ENCODE measurements at regions not wholly inside any gene's neighbourhood (a gene's known extent, or its start where the extent isn't known, plus 50 kb on each side); places are given as distances from the start of the nearest gene placed in this dataset.
"Not testable (repeated sequence)": the region's sequence is repeated elsewhere in the genome, so short reads cannot be mapped to it uniquely, and the experiment has no call there.

DNA sequence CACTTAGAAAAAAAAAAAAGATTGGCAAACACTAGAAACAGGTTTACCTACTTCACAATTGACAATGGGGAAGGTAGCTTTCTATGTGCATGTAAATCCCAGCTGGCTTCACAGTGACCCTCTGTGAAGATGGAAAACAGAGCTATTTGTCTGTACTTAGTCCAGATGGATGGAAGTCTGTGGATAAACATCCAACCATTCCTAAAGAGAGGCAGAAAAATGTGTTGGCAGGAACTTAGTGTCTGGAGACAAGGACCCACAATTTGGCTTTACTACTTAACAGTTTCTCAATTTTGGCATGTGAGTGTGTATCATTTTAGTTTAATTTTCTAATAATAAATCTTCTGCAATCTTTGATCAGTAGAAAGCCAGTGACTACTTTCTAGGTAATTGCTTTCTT, 154.4 kb downstream of the RAD51AP2 start:
- DNase-seq (ENCODE audit: low spot score) = no peak

DNA sequence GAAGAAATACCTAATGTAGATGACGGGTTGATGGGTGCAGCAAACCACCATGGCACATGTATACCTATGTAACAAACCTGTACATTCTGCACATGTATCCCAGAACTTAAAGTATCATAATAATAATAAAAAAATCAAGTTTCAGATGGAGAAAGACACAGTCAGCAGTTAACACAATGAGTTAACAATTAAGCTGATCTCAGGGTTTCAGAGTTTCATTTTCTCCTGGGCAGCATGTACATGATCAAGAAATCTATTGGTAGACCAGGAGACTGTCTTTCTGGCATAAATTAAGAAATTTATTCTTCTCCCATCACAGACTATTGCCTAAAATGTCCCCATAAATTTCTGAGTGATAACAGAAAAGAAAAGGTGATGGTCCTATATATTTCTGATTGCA, 155.3 kb downstream of the RAD51AP2 start:
- DNase-seq (ENCODE audit: low spot score) = no peak

DNA sequence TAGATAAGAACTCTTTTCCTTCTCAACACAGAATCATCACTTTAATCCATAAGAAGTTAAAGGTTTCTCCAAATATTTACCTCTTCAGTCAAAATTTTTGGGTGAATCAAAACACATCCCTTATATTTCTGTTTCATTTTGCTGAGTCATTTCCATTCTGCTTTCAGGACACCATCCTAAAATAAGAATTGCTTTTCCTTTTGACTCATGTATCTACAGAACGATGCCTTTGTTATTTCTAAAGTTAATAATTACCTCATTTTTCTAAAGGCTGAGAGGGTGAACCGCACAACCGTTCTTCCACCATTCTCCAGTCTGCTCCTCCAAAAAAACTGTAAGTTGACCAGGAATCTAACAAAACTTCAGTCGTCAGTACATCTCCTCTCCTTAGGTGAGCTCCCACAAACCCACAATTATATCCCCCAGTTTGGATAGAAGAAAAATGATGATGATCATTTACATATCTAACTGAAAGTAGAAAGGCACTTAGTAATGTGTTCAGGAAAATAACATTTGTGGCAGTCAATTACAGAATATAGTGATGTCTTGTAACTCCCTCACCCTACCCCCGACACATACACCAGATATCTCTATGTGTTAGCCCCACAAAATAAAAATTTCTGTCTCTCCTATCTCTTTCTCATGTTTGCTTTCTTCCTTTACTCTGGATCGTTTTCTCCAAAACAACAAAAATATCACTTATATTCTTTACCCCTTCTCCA, 162.5 kb downstream of the RAD51AP2 start:
- DNase-seq (ENCODE audit: low spot score) = no peak

DNA sequence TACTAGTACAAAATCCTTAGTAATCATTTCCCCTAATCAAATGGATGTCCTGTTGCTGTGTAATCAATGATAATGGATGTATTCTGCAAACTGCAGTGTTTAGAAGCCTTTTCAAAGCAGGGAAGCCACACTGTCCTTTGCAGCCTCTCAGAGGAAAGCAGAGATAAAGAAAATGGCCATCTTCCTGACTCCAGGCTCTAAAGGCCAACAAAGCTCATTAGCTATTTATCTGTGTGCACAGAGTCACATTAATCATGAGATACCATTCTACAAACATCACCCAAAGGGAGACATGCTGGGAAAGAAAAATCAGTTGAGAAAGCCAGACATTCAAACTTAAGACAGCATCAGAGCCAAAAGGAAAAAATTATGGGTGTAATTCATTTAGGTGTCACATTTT, 165.0 kb downstream of the RAD51AP2 start:
- DNase-seq (ENCODE audit: low spot score) = no peak

- DNase-seq (ENCODE audit: low spot score) = not testable (repeated sequence)
Measured at GRCh38 chr2:17342692-17343091, 175.5 kb downstream of the RAD51AP2 start.

DNA sequence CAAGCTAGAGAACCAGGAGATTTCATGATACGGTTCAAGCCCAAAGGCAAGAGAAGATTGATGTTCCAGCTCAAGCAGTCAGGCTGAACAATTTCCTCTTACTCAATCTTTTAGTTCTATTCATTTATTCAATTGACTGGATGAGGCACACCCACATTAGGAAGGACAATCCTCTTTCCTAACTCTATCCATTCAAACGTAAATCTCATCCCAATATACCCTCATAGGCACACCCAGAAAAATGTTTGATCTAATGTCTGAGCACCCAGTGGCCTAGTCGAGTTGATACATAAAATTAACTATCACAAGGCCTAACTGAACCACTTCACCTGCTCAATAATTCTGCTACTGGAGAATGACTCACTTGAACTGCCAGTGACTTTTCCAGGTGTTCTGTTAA, 180.7 kb downstream of the RAD51AP2 start:
- DNase-seq (ENCODE audit: low spot score) = no peak

- no peak for DNase-seq (ENCODE audit: low spot score)
Measured at GRCh38 chr2:17336458-17336857, 181.8 kb downstream of the RAD51AP2 start.

DNA sequence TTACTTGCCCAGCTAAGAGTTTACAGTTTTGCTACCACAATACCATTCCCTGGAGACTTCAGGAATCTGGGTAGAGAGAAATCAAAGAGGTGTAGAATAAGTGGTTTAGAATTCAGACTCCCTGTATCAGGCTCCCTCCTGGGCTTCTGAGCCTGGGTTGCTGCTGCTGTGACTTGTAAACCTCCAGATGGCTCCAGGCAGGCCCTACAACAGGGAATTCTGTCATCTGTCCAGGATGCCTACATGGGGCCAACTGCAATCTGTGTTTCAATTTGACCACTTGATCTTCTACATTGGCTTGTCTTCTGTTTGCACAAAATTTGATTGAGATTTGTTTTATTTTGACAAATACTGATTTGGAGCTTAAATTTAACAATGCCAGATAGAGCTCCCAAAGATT, 183.9 kb downstream of the RAD51AP2 start:
- DNase-seq (ENCODE audit: low spot score) = no peak

- DNase-seq (ENCODE audit: low spot score) = no peak
Measured at GRCh38 chr2:17331636-17332035, 186.6 kb downstream of the RAD51AP2 start.

GRCh38 chr2:17328161-17328560, 190.1 kb downstream of the RAD51AP2 start:
- DNase-seq (ENCODE audit: low spot score) = no peak

- DNase-seq (ENCODE audit: low spot score) = no peak
Measured at GRCh38 chr2:17327649-17328048, 190.6 kb downstream of the RAD51AP2 start.

- DNase-seq (ENCODE audit: low spot score) = no peak
Measured at GRCh38 chr2:17326717-17327116, 191.5 kb downstream of the RAD51AP2 start.

DNA sequence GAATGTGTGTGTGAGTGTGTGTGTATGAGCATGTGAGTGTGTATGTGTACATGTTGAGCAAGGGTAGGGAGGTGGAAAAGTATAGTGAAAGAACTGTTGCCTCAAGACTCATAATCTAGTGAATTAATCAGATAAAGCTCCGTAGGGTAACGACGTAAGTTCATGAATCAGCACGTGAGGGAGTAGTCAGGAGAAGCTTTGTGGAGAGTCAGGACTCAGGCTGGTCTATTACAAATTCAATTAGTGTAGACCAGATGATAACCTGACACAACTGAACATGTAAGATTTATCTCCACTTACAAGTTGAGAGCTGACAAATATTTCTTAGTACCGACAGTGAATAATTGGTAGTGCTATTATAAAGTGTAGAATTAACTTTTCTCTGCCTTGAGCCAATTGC, 194.5 kb downstream of the RAD51AP2 start:
- no peak for DNase-seq (ENCODE audit: low spot score)

- DNase-seq (ENCODE audit: low spot score) = no peak
Measured at GRCh38 chr2:17322461-17322860, 195.8 kb downstream of the RAD51AP2 start.

GRCh38 chr2:17319090-17319489, 199.2 kb downstream of the RAD51AP2 start:
- no peak for DNase-seq (ENCODE audit: low spot score)

DNA sequence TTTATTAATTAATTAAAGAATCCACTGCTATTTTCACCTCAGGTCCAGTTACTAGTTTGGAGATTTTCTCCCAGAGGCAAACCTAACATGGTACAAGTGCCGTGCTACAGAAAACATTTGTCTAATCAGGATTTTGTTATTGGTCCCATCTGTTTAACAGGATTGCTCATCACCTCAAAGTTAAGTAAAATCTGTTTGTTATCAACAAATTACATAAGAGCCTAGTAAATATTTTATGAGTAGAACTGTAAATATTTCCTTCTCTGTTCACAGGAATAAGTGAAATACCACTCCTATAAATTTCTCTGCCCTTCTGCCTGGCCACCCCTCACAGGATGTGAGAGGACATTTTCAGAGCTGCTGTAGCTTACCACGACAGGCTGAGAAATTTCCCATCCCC, 200.2 kb downstream of the RAD51AP2 start:
- DNase-seq (ENCODE audit: low spot score) = no peak

DNA sequence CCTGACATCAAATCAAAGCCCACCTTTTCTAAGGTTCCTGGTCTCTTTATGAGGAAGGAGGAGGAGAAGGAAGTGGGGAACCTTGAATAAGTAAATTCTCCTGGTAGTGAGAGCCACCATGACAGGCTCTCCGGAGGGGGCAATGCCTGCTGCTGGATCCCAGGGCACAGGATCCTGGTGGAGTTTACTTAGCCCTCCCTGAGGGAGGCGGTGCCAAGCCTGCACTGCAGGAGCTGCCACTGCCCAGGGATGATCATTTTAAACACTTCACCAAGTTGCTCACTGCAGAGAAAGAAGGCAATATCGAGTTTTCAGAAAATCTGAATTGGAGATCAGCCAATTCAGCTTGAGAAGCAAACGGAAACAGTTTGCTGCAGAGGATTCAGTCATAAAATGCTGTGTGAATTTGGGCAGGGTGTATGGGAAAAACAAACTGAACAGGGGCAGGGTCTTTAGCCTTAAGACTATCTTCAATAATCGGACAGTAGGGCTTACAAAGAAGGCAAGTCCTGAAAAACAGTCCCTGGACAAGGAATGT, 200.7 kb downstream of the RAD51AP2 start:
- no peak for DNase-seq (ENCODE audit: low spot score)

DNA sequence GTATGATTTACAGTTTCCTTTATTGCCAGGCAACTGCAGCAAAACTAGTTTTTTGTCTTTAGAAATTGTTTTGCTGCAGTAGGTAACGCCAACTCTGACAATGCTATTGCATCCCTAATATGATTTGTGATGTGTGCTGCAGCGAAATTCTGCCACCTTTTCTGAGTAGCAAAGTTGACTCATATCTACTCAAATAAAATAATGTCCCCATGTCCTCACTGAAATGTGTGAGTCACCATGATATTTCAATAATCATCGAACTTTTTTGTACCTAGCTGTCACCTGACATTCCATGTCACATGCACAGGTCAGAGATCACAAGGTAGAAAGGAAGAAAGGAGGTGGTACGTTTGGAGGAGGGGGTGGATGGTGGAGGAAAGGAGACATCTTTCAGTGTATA, 205.0 kb downstream of the RAD51AP2 start:
- DNase-seq (ENCODE audit: low spot score) = no peak

DNA sequence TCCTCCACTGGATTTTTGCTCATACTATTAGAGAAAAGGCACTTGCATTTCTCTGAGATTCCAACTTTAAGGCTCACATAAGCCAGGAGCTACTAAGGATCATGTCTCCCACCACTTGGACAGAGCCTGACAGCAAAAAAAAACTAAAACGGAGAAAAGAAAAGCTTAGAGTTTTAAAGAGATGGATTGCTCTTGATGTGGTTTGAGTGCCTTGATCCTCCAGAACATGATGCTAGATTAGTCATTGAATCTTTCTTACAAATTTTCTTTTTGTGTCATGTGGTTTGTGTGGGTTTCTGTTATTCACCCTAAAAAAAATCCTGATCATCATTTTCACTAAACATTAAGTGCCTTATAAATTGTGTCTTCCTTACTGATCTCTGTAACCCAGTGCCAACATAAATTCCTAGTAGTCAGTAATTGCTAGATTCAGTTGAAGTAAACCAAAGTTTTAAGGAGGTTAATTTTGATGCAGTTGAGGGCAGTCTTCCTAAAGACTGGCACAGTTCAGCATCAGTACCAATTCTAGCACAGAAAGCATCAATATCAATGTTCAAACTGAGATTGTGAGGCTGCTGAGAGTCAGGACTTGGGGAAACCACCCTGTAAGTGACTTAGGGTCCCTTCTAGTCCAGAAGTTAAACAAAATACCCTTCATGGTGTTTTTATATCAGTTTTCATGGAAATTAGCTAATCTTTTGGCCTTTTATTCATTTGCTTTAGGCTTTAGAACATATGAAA, 206.3 kb downstream of the RAD51AP2 start:
- DNase-seq (ENCODE audit: low spot score) = no peak

DNA sequence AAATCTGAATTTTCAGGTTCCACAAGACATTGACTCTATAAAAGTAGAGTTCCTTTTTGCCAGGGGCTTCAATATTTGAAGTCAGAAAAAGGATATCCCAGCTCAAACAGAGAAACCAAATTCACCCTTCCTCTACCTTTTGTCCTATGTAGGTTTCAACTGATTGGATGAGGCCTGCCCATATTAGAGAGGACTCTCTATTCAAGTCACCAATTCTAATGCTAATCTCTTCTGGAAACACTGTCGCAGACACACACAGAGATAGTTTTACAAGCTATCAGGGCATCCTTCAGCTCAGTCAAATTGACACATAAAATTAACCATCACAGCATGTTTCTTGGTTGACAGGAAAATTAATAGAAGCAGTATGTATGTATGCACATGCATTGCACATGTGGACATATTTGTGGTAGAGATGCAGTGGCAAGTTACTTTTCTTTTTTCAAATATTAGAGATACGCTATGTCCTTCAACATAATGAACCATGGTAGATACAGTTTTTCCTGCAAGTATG, 207.1 kb downstream of the RAD51AP2 start:
- no peak for DNase-seq (ENCODE audit: low spot score)

- peak; percentile 41 for DNase-seq (ENCODE audit: low spot score)
Measured at GRCh38 chr2:17309741-17310339, 208.4 kb downstream of the RAD51AP2 start.

GRCh38 chr2:17309181-17309580, 209.1 kb downstream of the RAD51AP2 start:
- DNase-seq (ENCODE audit: low spot score) = no peak

- DNase-seq (ENCODE audit: low spot score) = no peak
Measured at GRCh38 chr2:17306706-17307105, 211.5 kb downstream of the RAD51AP2 start.
